Cardiac muscle cell (in vitro differentiated cells and primary cell): ENCODE measurements at regions not wholly inside any gene's neighbourhood (a gene's known extent, or its start where the extent isn't known, plus 50 kb on each side); places are given as distances from the start of the nearest gene placed in this dataset.

Source experiments
- DNase-seq, 2 donors: peaks; one replicate each; pipeline versions ENCODE4 v3.0.0 to v3.0.0-alpha.2; 2010 to 2017; ENCODE audit warnings: low read depth in 1 of 2, low spot score in 1 of 2
- H3K27ac ChIP-seq: fragments of 200-600 bp; sonication (generic); 2 replicates; pipeline ENCODE4 v1.5.1; 2016
- H3K27me3 ChIP-seq: fragments of 200-600 bp; sonication (generic); 2 replicates; pipeline ENCODE4 v1.6.0; 2016; ENCODE audit warnings: control low read depth
- H3K36me3 ChIP-seq: fragments of 200-600 bp; sonication (generic); 2 replicates; pipeline ENCODE4 v1.5.1; 2016; ENCODE audit warnings: control low read depth
- H3K4me1 ChIP-seq: fragments of 200-600 bp; sonication (generic); 2 replicates; pipeline ENCODE4 v1.8.1; 2017; ENCODE audit warnings: low read depth, mild to moderate bottlenecking, mixed run types
- H3K4me3 ChIP-seq: fragments of 200-600 bp; sonication (generic); 2 replicates; pipeline ENCODE4 v1.5.1; 2016; ENCODE audit warnings: mild to moderate bottlenecking
- H3K9me3 ChIP-seq: fragments of 200-600 bp; sonication (generic); 2 replicates; pipeline ENCODE4 v1.5.1; 2017; ENCODE audit warnings: low read depth, mild to moderate bottlenecking, control low read depth
- CTCF ChIP-seq: IDR thresholded peaks from 2 replicates; pipeline ENCODE4 v1.5.1; 2012; ENCODE audit warnings: low read depth, mild to moderate bottlenecking, low read length

DNA sequence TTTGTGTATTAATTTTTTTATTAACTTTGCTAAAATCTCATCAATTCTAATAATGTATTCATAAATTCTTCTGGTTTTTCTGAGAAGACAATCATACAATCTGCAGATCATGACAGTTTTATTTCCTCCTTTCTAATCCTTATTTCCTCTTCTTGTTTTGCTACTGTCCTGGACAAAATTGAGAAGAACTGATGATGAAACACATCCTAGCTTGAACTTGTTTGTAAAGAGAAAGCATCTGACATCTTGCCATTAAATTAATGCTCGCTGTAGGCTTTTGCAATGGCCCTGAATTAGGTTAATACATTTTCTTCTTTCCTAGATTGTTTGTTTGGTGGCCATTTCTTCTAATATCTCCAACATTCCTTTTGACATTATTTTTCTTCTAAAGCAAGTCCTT lies 110.9 kb upstream of the TPM1 start:
- peaks cover 17% of the 10 kb centered on the region for H3K4me1 ChIP-seq
- no peaks in the 10 kb centered on the region for H3K27me3 ChIP-seq
- no peak for DNase-seq
- H3K9me3 ChIP-seq = no peaks in the 10 kb centered on the region
- H3K36me3 ChIP-seq = no peaks in the 10 kb centered on the region
- TF ChIP-seq CTCF = no peak
- H3K4me3 ChIP-seq = no peak overlapping the region
- no peak overlapping the region for H3K27ac ChIP-seq

- peaks cover 17% of the 10 kb centered on the region for H3K4me1 ChIP-seq
Observed at GRCh38 chr15:62932436-62932835, 110.1 kb upstream of the TPM1 start.

GRCh38 chr15:62933386-62933785 lies 109.2 kb upstream of the TPM1 start:
- H3K4me1 ChIP-seq = peaks cover 11% of the 10 kb centered on the region
- no peak overlapping the region for H3K27ac ChIP-seq
- DNase-seq = no peak
- no peaks in the 10 kb centered on the region for H3K36me3 ChIP-seq
- H3K9me3 ChIP-seq = no peaks in the 10 kb centered on the region
- no peaks in the 10 kb centered on the region for H3K27me3 ChIP-seq
- no peak overlapping the region for H3K4me3 ChIP-seq
- TF ChIP-seq CTCF = no peak

More at GRCh38 chr15:62932436-62932835, 110.1 kb upstream of the TPM1 start:
- no peak overlapping the region for H3K4me3 ChIP-seq
- no peaks in the 10 kb centered on the region for H3K9me3 ChIP-seq
- TF ChIP-seq CTCF = no peak
- H3K27ac ChIP-seq = no peak overlapping the region
- DNase-seq = peak in 1 of 2 donors; percentile 83
- no peaks in the 10 kb centered on the region for H3K36me3 ChIP-seq
- H3K27me3 ChIP-seq = no peaks in the 10 kb centered on the region

GRCh38 chr15:62934236-62934971 lies 108.1 kb upstream of the TPM1 start:
- DNase-seq = no peak
- Histone ChIP-seq H3K27me3 (no peaks in the 10 kb centered on the region), H3K4me3 (no peak overlapping the region), H3K4me1 (peaks cover 5% of the 10 kb centered on the region), H3K27ac (no peak overlapping the region), H3K36me3 (no peaks in the 10 kb centered on the region), H3K9me3 (no peaks in the 10 kb centered on the region)
- no peak for TF ChIP-seq CTCF

DNA sequence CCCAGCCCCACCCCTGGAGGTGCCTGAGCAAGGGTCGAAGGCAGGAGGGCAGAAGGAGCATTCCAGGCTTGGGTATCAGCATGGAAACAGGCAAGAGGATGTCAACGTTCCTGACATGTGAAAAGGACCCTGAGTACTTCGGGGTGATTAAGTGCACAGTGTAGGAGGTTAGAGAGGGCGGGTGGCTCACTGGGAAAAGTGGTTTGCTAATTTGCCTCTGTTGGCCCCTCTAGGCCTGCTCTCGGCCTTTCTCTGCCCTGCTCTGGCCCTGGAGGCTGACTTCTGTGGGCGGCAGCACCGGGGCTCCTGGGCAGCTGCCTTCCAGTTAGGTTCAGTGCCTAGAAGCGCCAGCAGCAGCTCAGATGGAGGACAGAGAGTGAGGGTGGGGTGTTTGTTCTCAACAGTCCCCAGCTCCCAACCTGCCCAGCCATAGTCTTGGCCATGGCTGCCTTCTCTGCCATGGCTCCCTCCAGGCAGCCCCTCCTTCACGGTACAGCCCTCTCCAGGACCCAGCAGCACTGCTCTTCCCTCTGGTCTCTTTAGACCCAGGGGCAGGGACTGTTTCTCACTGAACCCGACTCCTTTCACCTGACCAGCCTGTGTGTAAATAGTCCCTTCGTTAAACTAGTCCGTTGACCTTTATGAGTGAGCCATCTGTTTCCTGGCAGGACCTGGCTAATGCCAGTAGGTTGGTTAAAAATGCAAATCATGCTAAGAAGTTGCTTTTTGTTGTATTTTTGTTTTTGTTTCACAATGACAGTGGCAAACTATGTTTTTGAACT lies 107.1 kb upstream of the TPM1 start:
- no peaks in the 10 kb centered on the region for H3K36me3 ChIP-seq
- no peaks in the 10 kb centered on the region for H3K9me3 ChIP-seq
- H3K27me3 ChIP-seq = no peaks in the 10 kb centered on the region
- no peak overlapping the region for H3K4me3 ChIP-seq
- peaks cover 10% of the 10 kb centered on the region for H3K4me1 ChIP-seq
- TF ChIP-seq CTCF = no peak
- peak in 1 of 2 donors; percentile 40 for DNase-seq
- H3K27ac ChIP-seq = no peak overlapping the region
